ENCODE measurements at regions not wholly inside any gene's neighbourhood (a gene's known extent, or its start where the extent isn't known, plus 50 kb on each side); places are given as distances from the start of the nearest gene placed in this dataset.

DNA sequence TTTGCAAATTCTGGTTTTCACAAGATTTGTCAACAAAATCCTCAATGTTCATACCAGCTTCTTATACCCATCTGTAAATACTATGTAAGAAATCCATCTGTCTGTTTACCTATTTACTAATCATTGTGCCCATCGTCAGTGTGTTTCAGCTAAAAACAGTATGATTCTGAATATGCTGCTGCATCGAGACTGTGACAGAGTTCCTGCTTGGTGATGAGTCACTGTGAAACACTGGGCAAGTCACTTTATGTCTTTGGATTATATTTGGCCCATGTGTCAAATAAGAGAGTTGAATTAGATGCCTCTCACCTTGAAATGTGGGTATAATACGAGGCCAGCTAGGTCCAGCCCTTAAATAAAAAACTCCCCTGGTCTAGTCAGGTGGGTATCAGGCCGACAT, 79.3 kb downstream of the CBLL2 start:
- H2BK5ac ChIP-seq (ENCODE audit: insufficient read length, low read length), result no peak overlapping the region
- no peak overlapping the region for H2BK15ac ChIP-seq (ENCODE audit: low read depth, low read length)
- H3K4ac ChIP-seq (ENCODE audit: low read depth, low read length), result no peak overlapping the region
- H3K23me2 ChIP-seq (ENCODE audit: insufficient read length, low read depth, low read length, poor library complexity, severe bottlenecking), result peaks cover 4% of the 10 kb centered on the region
- H4K8ac ChIP-seq (replicated peaks; ENCODE audit: insufficient read length, low read depth, low read length), result no peak overlapping the region
- Mint-ChIP-seq H3K27ac (no peak overlapping the region), H3K4me1 (peaks cover 20 to 28% of the 10 kb centered on the region in 2 experiments), H3K27me3 (ENCODE audit: low read depth) (no peaks in the 10 kb centered on the region), H3K36me3 (ENCODE audit: insufficient read depth in 1 of 3, low read depth in 3 of 3) (no peaks in the 10 kb centered on the region; a peak in 1 of 7 replicates), H3K9me3 (peaks cover 0 to 27% of the 10 kb centered on the region in 2 experiments; a peak in 4 of 5 replicates), H3K4me3 (no peak overlapping the region)
- no peak overlapping the region for H3K14ac ChIP-seq (ENCODE audit: insufficient read depth, low read length)
- H2BK120ac ChIP-seq (ENCODE audit: low read depth, low read length, poor library complexity, severe bottlenecking), result no peak overlapping the region
- no peak overlapping the region for H2BK12ac ChIP-seq (ENCODE audit: insufficient read length, low read depth, low read length)
- no peak overlapping the region for H2AFZ ChIP-seq (ENCODE audit: low read length)
- WGBS (ENCODE audit: extremely low coverage, insufficient read length, low lambda C conversion rate), result no CpG with 5 or more reads among the region's 4 CpGs
- no peak overlapping the region for H4K91ac ChIP-seq (ENCODE audit: insufficient read length, low read depth, low read length)
- no peaks in the 10 kb centered on the region for H4K20me1 ChIP-seq (ENCODE audit: control insufficient read depth, insufficient read depth, insufficient read length)
- no peaks in the 10 kb centered on the region for H3K79me1 ChIP-seq (ENCODE audit: insufficient read depth, low read depth, low read length, poor library complexity, severe bottlenecking)
- H3T11ph ChIP-seq (ENCODE audit: low read length), result no peak overlapping the region
- H3K4me2 ChIP-seq (ENCODE audit: insufficient read depth, insufficient read length, low read length), result no peak overlapping the region
- no peak overlapping the region for H3K56ac ChIP-seq (ENCODE audit: insufficient read length, low read depth, low read length)
- no peak overlapping the region for H4K5ac ChIP-seq (ENCODE audit: insufficient read length, low read depth, low read length)
- no peak overlapping the region for H3K23ac ChIP-seq (ENCODE audit: insufficient read length, low read depth, low read length)
- no peak for DNase-seq
- no peaks in the 10 kb centered on the region; the same call in 1 of the 2 replicates for H3K4me1 ChIP-seq (ENCODE audit: insufficient read depth, low read length)
- H3K27me3 ChIP-seq (ENCODE audit: insufficient read depth, low read length), result no peaks in the 10 kb centered on the region
- no peak overlapping the region for H2BK20ac ChIP-seq (ENCODE audit: low read depth, low read length, poor library complexity, severe bottlenecking)
- no peak overlapping the region for H3K27ac ChIP-seq (ENCODE audit: insufficient read length, low read depth, low read length)
- no peaks in the 10 kb centered on the region for H3K9me3 ChIP-seq (ENCODE audit: control insufficient read depth, low read depth, low read length)
- no peak overlapping the region for H3K18ac ChIP-seq (ENCODE audit: insufficient read length, low read depth, low read length)
- H3K79me2 ChIP-seq (ENCODE audit: insufficient read depth, low read length), result no peaks in the 10 kb centered on the region
- TF ChIP-seq, protein P1, sequence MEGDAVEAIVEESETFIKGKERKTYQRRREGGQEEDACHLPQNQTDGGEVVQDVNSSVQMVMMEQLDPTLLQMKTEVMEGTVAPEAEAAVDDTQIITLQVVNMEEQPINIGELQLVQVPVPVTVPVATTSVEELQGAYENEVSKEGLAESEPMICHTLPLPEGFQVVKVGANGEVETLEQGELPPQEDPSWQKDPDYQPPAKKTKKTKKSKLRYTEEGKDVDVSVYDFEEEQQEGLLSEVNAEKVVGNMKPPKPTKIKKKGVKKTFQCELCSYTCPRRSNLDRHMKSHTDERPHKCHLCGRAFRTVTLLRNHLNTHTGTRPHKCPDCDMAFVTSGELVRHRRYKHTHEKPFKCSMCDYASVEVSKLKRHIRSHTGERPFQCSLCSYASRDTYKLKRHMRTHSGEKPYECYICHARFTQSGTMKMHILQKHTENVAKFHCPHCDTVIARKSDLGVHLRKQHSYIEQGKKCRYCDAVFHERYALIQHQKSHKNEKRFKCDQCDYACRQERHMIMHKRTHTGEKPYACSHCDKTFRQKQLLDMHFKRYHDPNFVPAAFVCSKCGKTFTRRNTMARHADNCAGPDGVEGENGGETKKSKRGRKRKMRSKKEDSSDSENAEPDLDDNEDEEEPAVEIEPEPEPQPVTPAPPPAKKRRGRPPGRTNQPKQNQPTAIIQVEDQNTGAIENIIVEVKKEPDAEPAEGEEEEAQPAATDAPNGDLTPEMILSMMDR (conservative IDR thresholded peaks at IDR 0.05), result no peak
- no peak overlapping the region for H2AK5ac ChIP-seq (ENCODE audit: insufficient read length, low read length)
- no peak overlapping the region for H3K9ac ChIP-seq (ENCODE audit: extremely low read depth, insufficient read length, low read length)
